HCT116 (cell line): ENCODE measurements at regions not wholly inside any gene's neighbourhood (a gene's known extent, or its start where the extent isn't known, plus 50 kb on each side); places are given as distances from the start of the nearest gene placed in this dataset.

Source experiments
- ATAC-seq: fragments of 200-7000 bp; cut with Tn5 transposase; 2 replicates; pipeline ENCODE4 v1.9.1; 2020; ENCODE audit warnings: mild to moderate bottlenecking, moderate library complexity
- BruUV-seq: library from RNA; stranded (reverse); fragments of 400-500 nt; replicated peaks from 2 replicates; lab custom pipeline; 2021; lab: Mats Ljungman, UMichigan
- CTCF ChIA-PET: fragments of 300-600 bp; sonication (Branson Sonifier 250); formaldehyde crosslinking; loops from one replicate; lab custom pipeline; 2021; ENCODE audit warnings: antibody characterized with exemption; lab: Charles Lee
- POLR2A ChIA-PET: fragments of 300-600, 350-600 bp; sonication (Branson Sonifier 250); formaldehyde crosslinking; loops from one replicate; lab custom pipeline; 2021; ENCODE audit warnings: antibody characterized with exemption; lab: Charles Lee
- RAD21 ChIA-PET, 2 experiments: fragments of 300-600 bp; sonication (Branson Sonifier 250); formaldehyde crosslinking; loops; one replicate each; lab custom pipeline; 2023; ENCODE audit warnings: low total read pairs in 2 of 2; ENCODE audit not compliant: uncharacterized antibody in 2 of 2, unreplicated experiment in 2 of 2, low non-redundant PET in 1 of 2; lab: Charles Lee
- DNase-seq: peaks from one replicate; pipeline ENCODE4 v3.0.0-alpha.2; 2010; ENCODE audit warnings: low read depth, low spot score
- H2AFZ ChIP-seq: fragments of 200-600 bp; shearing (Covaris generic), sonication (generic); 2 replicates; pipeline ENCODE4 v1.6.1; 2017; ENCODE audit warnings: low read depth, mixed run types, mixed read lengths, antibody characterized with exemption, low read length; ENCODE audit not compliant: poor library complexity, severe bottlenecking
- H3K27ac ChIP-seq: 2 replicates; pipeline ENCODE4 v1.5.1; 2012; ENCODE audit warnings: low read depth, low read length
- H3K27me3 ChIP-seq: fragments of 200-600 bp; sonication (generic); 2 replicates; pipeline ENCODE4 v1.6.1; 2016; ENCODE audit warnings: mixed run types, low read length, mixed read lengths; ENCODE audit not compliant: insufficient read depth
- H3K36me3 ChIP-seq, 2 experiments: fragments of 200-500 bp in 1 of 2; fragments of 200-600 bp in 1 of 2; sonication (Bioruptor generic) in 1 of 2; sonication (generic) in 1 of 2; 2 replicates each; pipeline versions ENCODE4 v1.5.1 to v1.6.1; 2014 to 2016; ENCODE audit warnings: low read length in 2 of 2, inconsistent platforms in 1 of 2, mixed read lengths in 1 of 2, mixed run types in 1 of 2; ENCODE audit not compliant: insufficient read depth in 2 of 2, control insufficient read depth in 1 of 2
- H3K4me1 ChIP-seq, 2 experiments: fragments of 200-600 bp in 1 of 2; sonication (generic) in 1 of 2; 2 replicates each; pipeline versions ENCODE4 v1.5.1 to v1.6.1; 2012 to 2017; ENCODE audit warnings: low read length in 2 of 2, inconsistent platforms in 1 of 2, mild to moderate bottlenecking in 1 of 2, mixed read lengths in 1 of 2, mixed run types in 1 of 2, moderate library complexity in 1 of 2; ENCODE audit not compliant: insufficient read depth in 2 of 2, control insufficient read depth in 1 of 2
- H3K4me2 ChIP-seq: fragments of 200-600 bp; sonication (generic); 2 replicates; pipeline ENCODE4 v1.6.1; 2017; ENCODE audit warnings: mixed run types, low read length, mixed read lengths
- H3K4me3 ChIP-seq, 2 experiments: fragments of 200-600 bp in 1 of 2; sonication (generic) in 1 of 2; replicated peaks in 1 of 2; 2 replicates each; pipeline ENCODE4 v1.5.1; 2011 to 2016; ENCODE audit warnings: low read length in 2 of 2, control low read depth in 1 of 2, low read depth in 1 of 2, mild to moderate bottlenecking in 1 of 2, mixed read lengths in 1 of 2, mixed run types in 1 of 2
- H3K79me2 ChIP-seq: fragments of 200-600 bp; sonication (generic); 2 replicates; pipeline ENCODE4 v1.6.1; 2017; ENCODE audit warnings: mild to moderate bottlenecking, mixed run types, low read length, moderate library complexity, mixed read lengths; ENCODE audit not compliant: insufficient read depth
- H3K9ac ChIP-seq: fragments of 200-600 bp; sonication (generic); 2 replicates; pipeline ENCODE4 v1.6.1; 2016; ENCODE audit warnings: low read length, mixed read lengths
- H3K9me2 ChIP-seq: fragments of 200-600 bp; sonication (generic), shearing (Covaris generic); 2 replicates; pipeline ENCODE4 v1.6.1; 2017; ENCODE audit warnings: mixed run types, mild to moderate bottlenecking, moderate library complexity; ENCODE audit not compliant: insufficient read depth
- H3K9me3 ChIP-seq, 2 experiments: fragments of 200-500 bp in 1 of 2; fragments of 200-600 bp in 1 of 2; sonication (Bioruptor generic) in 1 of 2; sonication (generic) in 1 of 2; 2 replicates each; pipeline ENCODE4 v1.6.1; 2014 to 2017; ENCODE audit warnings: low read length in 2 of 2, mixed read lengths in 2 of 2, inconsistent platforms in 1 of 2, low read depth in 1 of 2, mild to moderate bottlenecking in 1 of 2, mixed run types in 1 of 2, moderate library complexity in 1 of 2; ENCODE audit not compliant: control insufficient read depth in 1 of 2, insufficient read depth in 1 of 2
- H4K20me1 ChIP-seq: fragments of 200-600 bp; sonication (generic), shearing (Covaris generic); 2 replicates; pipeline ENCODE4 v1.6.1; 2017; ENCODE audit warnings: mixed run types, mild to moderate bottlenecking, moderate library complexity; ENCODE audit not compliant: insufficient read depth
- ATF3 ChIP-seq: IDR thresholded peaks from 2 replicates; pipeline ENCODE4 v1.6.1; 2012
- CBX3 ChIP-seq: IDR thresholded peaks from 2 replicates; pipeline ENCODE4 v1.6.1; 2012; ENCODE audit warnings: low read depth
- CEBPB ChIP-seq: IDR thresholded peaks from 2 replicates; pipeline ENCODE4 v1.6.1; 2012; ENCODE audit warnings: low read depth
- CTCF ChIP-seq, 3 experiments: fragments of 200-600 bp in 1 of 3; sonication (generic) in 1 of 3; IDR thresholded peaks in 2 of 3; conservative IDR thresholded peaks in 1 of 3; 2 replicates each; pipeline ENCODE4 v1.5.1; 2012 to 2017; ENCODE audit warnings: low read depth in 2 of 3, low read length in 2 of 3, antibody characterized with exemption in 1 of 3, borderline replicate concordance in 1 of 3, control low read depth in 1 of 3, mild to moderate bottlenecking in 1 of 3, mixed read lengths in 1 of 3, mixed run types in 1 of 3, moderate library complexity in 1 of 3; ENCODE audit not compliant: insufficient read depth in 1 of 3
- EGR1 ChIP-seq: IDR thresholded peaks from 2 replicates; pipeline ENCODE4 v1.6.1; 2012; ENCODE audit warnings: low read depth
- ELF1 ChIP-seq: IDR thresholded peaks from 2 replicates; pipeline ENCODE4 v1.6.1; 2012; ENCODE audit warnings: low read depth, borderline replicate concordance
- EZH2 ChIP-seq: fragments of 200-600 bp; sonication (generic); IDR thresholded peaks from 2 replicates; pipeline ENCODE4 v1.6.1; 2017; ENCODE audit warnings: antibody characterized with exemption, mixed run types
- EZH2phosphoT487 ChIP-seq: fragments of 200-600 bp; IDR thresholded peaks from 2 replicates; pipeline ENCODE4 v1.6.1; 2018; ENCODE audit warnings: antibody characterized with exemption, borderline replicate concordance
- FOSL1 ChIP-seq: IDR thresholded peaks from 2 replicates; pipeline ENCODE4 v1.6.1; 2012; ENCODE audit warnings: low read depth
- JUND ChIP-seq: IDR thresholded peaks from 2 replicates; pipeline ENCODE4 v1.6.1; 2012
- POLR2AphosphoS5 ChIP-seq: IDR thresholded peaks from 2 replicates; pipeline ENCODE4 v1.6.1; 2011; ENCODE audit warnings: mild to moderate bottlenecking, low read depth, low read length, moderate library complexity
- REST ChIP-seq: IDR thresholded peaks from 2 replicates; pipeline ENCODE4 v1.6.1; 2012; ENCODE audit warnings: low read depth
- SIN3A ChIP-seq: IDR thresholded peaks from 2 replicates; pipeline ENCODE4 v1.6.1; 2012; ENCODE audit warnings: low read depth
- SP1 ChIP-seq: IDR thresholded peaks from 2 replicates; pipeline ENCODE4 v1.6.1; 2012; ENCODE audit warnings: low read depth
- SRF ChIP-seq: IDR thresholded peaks from 2 replicates; pipeline ENCODE4 v1.6.1; 2012; ENCODE audit warnings: low read depth
- TCF7L2 ChIP-seq: IDR thresholded peaks from 2 replicates; pipeline ENCODE4 v1.7.0; 2011; ENCODE audit warnings: borderline replicate concordance, inconsistent platforms; ENCODE audit not compliant: insufficient read depth, insufficient read length; ENCODE audit errors: extremely low read depth
- YY1 ChIP-seq: IDR thresholded peaks from 2 replicates; pipeline ENCODE4 v1.6.1; 2011; ENCODE audit warnings: low read length, low read depth, moderate library complexity, mild to moderate bottlenecking; ENCODE audit not compliant: insufficient replicate concordance; ENCODE audit errors: extremely low read depth
- ZBTB33 ChIP-seq: IDR thresholded peaks from 2 replicates; pipeline ENCODE4 v1.6.1; 2011; ENCODE audit warnings: mild to moderate bottlenecking, low read length, moderate library complexity; ENCODE audit not compliant: insufficient replicate concordance; ENCODE audit errors: extremely low read depth
- ZFX ChIP-seq: fragments of 450-650 bp; IDR thresholded peaks from 2 replicates; pipeline ENCODE4 v1.6.1; 2017
- intact Hi-C: fragments of 100-400 bp; cut with micrococcal nuclease; formaldehyde crosslinking; loops from 2 replicates; pipeline ENCODE4 v1.10.0; 2022

- no peaks in the 10 kb centered on the region for H3K9me2 ChIP-seq
- intact Hi-C loops, result loop anchor here (5.0 kb wide), 1 partner anchor 358 kb away; the partner anchor contains the start of gene MLLT10
- peak overlapping the region; percentile 67 for H3K9ac ChIP-seq
- H3K36me3 ChIP-seq, result no peaks in the 10 kb centered on the region
- H4K20me1 ChIP-seq, result no peaks in the 10 kb centered on the region
- ChIA-PET CTCF (no interaction called here), RAD21 (no interaction called here), POLR2A (no interaction called here)
- DNase-seq (peak; percentile 63), ATAC-seq (peak; percentile 80)
- H3K4me3 ChIP-seq, result peak overlapping the region; percentile 75 to 77
- H2AFZ ChIP-seq, result peak overlapping the region; percentile 86
- H3K79me2 ChIP-seq, result no peaks in the 10 kb centered on the region
- H3K4me1 ChIP-seq, result peaks cover 24 to 39% of the 10 kb centered on the region in 2 experiments
- BruUV-seq, result no TSS peak
- no peaks in the 10 kb centered on the region for H3K27me3 ChIP-seq
- peak overlapping the region; percentile 90 for H3K27ac ChIP-seq
- H3K9me3 ChIP-seq, result 0 out of 4 replicates have a peak, but pooled peaks cover 0 to 1% of the 10 kb centered on the region in 2 experiments
- H3K4me2 ChIP-seq, result peak overlapping the region; percentile 93
- TF ChIP-seq CTCF (IDR thresholded peaks at IDR 0.05 in 2 of 3, conservative IDR thresholded peaks at IDR 0.05 in 1 of 3; ENCODE audit: borderline replicate concordance in 1 of 3, insufficient read depth in 1 of 3, low read depth in 2 of 3, low read length in 2 of 3) (no peak), JUND (peak; percentile 50), CEBPB (no peak; the same call in 1 of the 2 replicates), TCF7L2 (no peak), YY1 (no peak), ZBTB33 (no peak), EZH2 (no peak), CBX3 (peak; percentile 89), ATF3 (no peak), ZFX (peak; percentile 80), EZH2phosphoT487 (no peak), EGR1 (peak; percentile 62), SRF (no peak), FOSL1 (no peak; the same call in 1 of the 2 replicates), SIN3A (peak; percentile 76), POLR2AphosphoS5 (peak; percentile 58), SP1 (no peak), ELF1 (no peak), REST (no peak)
These were observed 276.9 kb upstream of the NEBL start for GRCh38 chr10:21173802-21174714.
